HS-5 (cell line): ENCODE measurements at regions not wholly inside any gene's neighbourhood (a gene's known extent, or its start where the extent isn't known, plus 50 kb on each side); places are given as distances from the start of the nearest gene placed in this dataset.

ENCODE experiments used
- DNase-seq: peaks from one replicate; pipeline ENCODE4 v3.0.0-alpha.2; 2012; ENCODE audit warnings: low read depth

GRCh38 chrX:69110116-69110530, 55.1 kb downstream of the PJA1 start:
- DNase-seq, result no peak

- peak; percentile 14 for DNase-seq
These were observed 55.5 kb downstream of the PJA1 start for GRCh38 chrX:69109706-69110105.

- DNase-seq, result no peak
These were observed 56.1 kb downstream of the PJA1 start for GRCh38 chrX:69109036-69109663.

- no peak for DNase-seq
These were observed 57.4 kb downstream of the PJA1 start for GRCh38 chrX:69107747-69108401.

- DNase-seq, result no peak
These were observed 58.0 kb downstream of the PJA1 start for GRCh38 chrX:69107231-69107739.

- no peak for DNase-seq
These were observed 60.4 kb downstream of the PJA1 start for GRCh38 chrX:69104756-69105434.

GRCh38 chrX:69103539-69103938, 61.7 kb downstream of the PJA1 start:
- DNase-seq, result no peak

- no peak for DNase-seq
These were observed 62.5 kb downstream of the PJA1 start for GRCh38 chrX:69102612-69103194.

GRCh38 chrX:69101683-69102251, 63.5 kb downstream of the PJA1 start:
- DNase-seq, result no peak

GRCh38 chrX:69100478-69100877, 64.8 kb downstream of the PJA1 start:
- DNase-seq, result no peak

- DNase-seq, result no peak
These were observed 67.6 kb downstream of the PJA1 start for GRCh38 chrX:69097451-69098236.

GRCh38 chrX:69096963-69097362, 68.3 kb downstream of the PJA1 start:
- DNase-seq, result no peak

GRCh38 chrX:69094977-69095669, 70.1 kb downstream of the PJA1 start:
- DNase-seq, result no peak

GRCh38 chrX:69093960-69094871, 71.0 kb downstream of the PJA1 start:
- DNase-seq, result no peak

GRCh38 chrX:69090022-69090421, 75.2 kb downstream of the PJA1 start:
- DNase-seq, result no peak

GRCh38 chrX:69089203-69089602, 76.0 kb downstream of the PJA1 start:
- no peak for DNase-seq

- no peak for DNase-seq
These were observed 76.9 kb downstream of the PJA1 start for GRCh38 chrX:69088171-69088938.

GRCh38 chrX:69085826-69086225, 79.4 kb downstream of the PJA1 start:
- DNase-seq, result no peak

- DNase-seq, result no peak
These were observed 80.1 kb downstream of the PJA1 start for GRCh38 chrX:69085151-69085550.
